Uterus (tissue), 3 donors: ENCODE measurements at regions not wholly inside any gene's neighbourhood (a gene's known extent, or its start where the extent isn't known, plus 50 kb on each side); places are given as distances from the start of the nearest gene placed in this dataset.

Experiments
- DNase-seq, 2 donors: peaks; one replicate each; pipeline ENCODE4 v3.0.0-alpha.2; 2019 to 2020
- H3K27ac ChIP-seq, 2 donors: fragments of 200-600 bp; sonication (generic); 1 replicate in 1 of 2; 2 replicates in 1 of 2; pipeline ENCODE4 v1.5.1; 2016 to 2018
- H3K27me3 ChIP-seq, 2 donors: fragments of 200-600 bp; sonication (generic); one replicate each; pipeline ENCODE4 v1.5.1; 2018 to 2019; ENCODE audit warnings: control low read depth in 1 of 2
- H3K36me3 ChIP-seq, 2 donors: fragments of 200-600 bp; sonication (generic); one replicate each; pipeline ENCODE4 v1.5.1; 2019; ENCODE audit warnings: control low read depth in 1 of 2
- H3K4me1 ChIP-seq, 2 donors: fragments of 200-600 bp; sonication (generic); one replicate each; pipeline ENCODE4 v1.5.1; 2018 to 2019; ENCODE audit warnings: control low read depth in 1 of 2
- H3K4me3 ChIP-seq, 2 donors: fragments of 200-600 bp; sonication (generic); 1 replicate in 1 of 2; 2 replicates in 1 of 2; pipeline ENCODE4 v1.5.1; 2018 to 2019; ENCODE audit warnings: mild to moderate bottlenecking in 1 of 2
- H3K9me3 ChIP-seq, 2 donors: fragments of 200-600 bp; sonication (generic); one replicate each; pipeline ENCODE4 v1.5.1; 2019; ENCODE audit warnings: control low read depth in 1 of 2
- CTCF ChIP-seq, 4 experiments: fragments of 200-600 bp in 2 of 4; fragments of 450-650 bp in 2 of 4; sonication (generic) in 2 of 4; IDR thresholded peaks; one replicate each; pipeline ENCODE4 v1.5.1; 2016 to 2019; ENCODE audit warnings: antibody characterized with exemption in 4 of 4, mild to moderate bottlenecking in 2 of 4, moderate library complexity in 1 of 4
- POLR2A ChIP-seq, 2 donors: fragments of 450-650 bp; IDR thresholded peaks; one replicate each; pipeline ENCODE4 v1.6.1; 2016; ENCODE audit warnings: antibody characterized with exemption in 2 of 2, mild to moderate bottlenecking in 1 of 2, moderate library complexity in 1 of 2
- intact Hi-C: fragments of 100-400 bp; cut with DNase I; formaldehyde crosslinking; loops from one replicate; pipeline ENCODE4 v1.15.1; 2023; ENCODE audit warnings: low total_unique reads
- donor health status: DM: yes; HTN: yes; CAD: no.

- TF ChIP-seq CTCF (IDR thresholded peaks at IDR 0.05) (no peak), POLR2A (IDR thresholded peaks at IDR 0.05) (no peak)
- intact Hi-C loops, result no loop called here
- Histone ChIP-seq H3K4me1 (no peaks in the 10 kb centered on the region), H3K36me3 (no peaks in the 10 kb centered on the region), H3K9me3 (no peaks in the 10 kb centered on the region), H3K27ac (no peak overlapping the region), H3K27me3 (no peaks in the 10 kb centered on the region), H3K4me3 (no peak overlapping the region)
- DNase-seq, result no peak
Measured at GRCh38 chr5:152016421-152016820, 91.8 kb upstream of the GLRA1 start.

GRCh38 chr5:152007653-152008335, 83.1 kb upstream of the GLRA1 start:
- no peak for DNase-seq
- intact Hi-C loops, result no loop called here
- H3K4me3 ChIP-seq, result no peak overlapping the region
- TF ChIP-seq POLR2A (IDR thresholded peaks at IDR 0.05) (no peak), CTCF (IDR thresholded peaks at IDR 0.05) (no peak)
- no peaks in the 10 kb centered on the region for H3K27me3 ChIP-seq
- no peaks in the 10 kb centered on the region for H3K36me3 ChIP-seq
- H3K4me1 ChIP-seq, result no peaks in the 10 kb centered on the region
- no peaks in the 10 kb centered on the region for H3K9me3 ChIP-seq
- H3K27ac ChIP-seq, result no peak overlapping the region

DNA sequence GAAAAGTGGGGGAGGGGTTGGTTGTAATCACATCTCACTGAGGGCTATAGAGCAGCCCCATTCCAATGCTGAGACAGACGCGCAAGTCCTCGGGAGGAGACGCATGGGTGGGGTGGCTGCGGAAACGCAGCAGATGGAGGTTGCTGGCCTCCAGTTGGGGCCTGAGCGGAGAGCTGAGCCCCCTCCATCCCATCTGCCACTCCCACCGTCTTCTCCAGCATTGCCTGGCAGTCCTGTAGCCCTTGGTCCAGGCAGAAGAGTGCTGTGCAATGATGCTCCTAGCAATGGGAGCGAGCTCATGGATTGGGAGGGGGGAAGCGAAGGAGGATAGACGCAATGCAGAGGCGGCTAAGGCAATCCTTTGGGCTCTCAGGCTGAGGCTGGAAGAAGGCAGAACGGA, 79.4 kb upstream of the GLRA1 start:
- no peaks in the 10 kb centered on the region for H3K27me3 ChIP-seq
- TF ChIP-seq CTCF (IDR thresholded peaks at IDR 0.05), result no peak
- no peak for TF ChIP-seq POLR2A (IDR thresholded peaks at IDR 0.05)
- DNase-seq, result no peak
- intact Hi-C loops, result no loop called here
- no peaks in the 10 kb centered on the region for H3K9me3 ChIP-seq
- no peaks in the 10 kb centered on the region for H3K4me1 ChIP-seq
- H3K36me3 ChIP-seq, result no peaks in the 10 kb centered on the region
- no peak overlapping the region for H3K4me3 ChIP-seq
- H3K27ac ChIP-seq, result no peak overlapping the region
